B cell (primary cell): ENCODE measurements at regions not wholly inside any gene's neighbourhood (a gene's known extent, or its start where the extent isn't known, plus 50 kb on each side); places are given as distances from the start of the nearest gene placed in this dataset.

Experiments
- ATAC-seq: fragments of 200-7000 bp; cut with Tn5 transposase; one replicate; pipeline ENCODE4 v1.10.0; 2021; ENCODE audit warnings: low read depth, mild to moderate bottlenecking, moderate number of reproducible peaks, moderate library complexity
- CTCF ChIA-PET: fragments of 350-600 bp; sonication (Branson Sonifier 250); formaldehyde crosslinking; loops from one replicate; lab custom pipeline; 2021; ENCODE audit warnings: antibody characterized with exemption, inconsistent platforms; lab: Charles Lee
- POLR2A ChIA-PET: fragments of 350-600 bp; sonication (Branson Sonifier 250); formaldehyde crosslinking; loops from one replicate; lab custom pipeline; 2021; ENCODE audit warnings: antibody characterized with exemption; lab: Charles Lee
- DNase-seq: peaks from one replicate; pipeline ENCODE4 v3.0.0; 2013
- H2AFZ ChIP-seq: 2 replicates; pipeline ENCODE4 v1.6.1; 2012; ENCODE audit warnings: mild to moderate bottlenecking, low read depth, low read length; ENCODE audit not compliant: insufficient read depth, poor library complexity, severe bottlenecking
- H3K27ac ChIP-seq, 2 donors: 1 replicate in 1 of 2; 2 replicates in 1 of 2; pipeline ENCODE4 v1.5.1; 2012 to 2013; ENCODE audit warnings: low read length in 2 of 2, mild to moderate bottlenecking in 2 of 2, moderate library complexity in 1 of 2
- H3K27me3 ChIP-seq, 4 experiments: fragments of 200-600 bp in 1 of 4; sonication (generic) in 1 of 4; replicated peaks in 1 of 4; 1 replicate in 2 of 4; 2 replicates in 2 of 4; pipeline versions ENCODE4 v1.6.1 to v1.7.0; 2013 to 2016; ENCODE audit warnings: low read length in 3 of 4, mild to moderate bottlenecking in 2 of 4, mixed read lengths in 1 of 4, moderate library complexity in 1 of 4; ENCODE audit not compliant: insufficient read depth in 4 of 4, control insufficient read depth in 3 of 4; ENCODE audit errors: control extremely low read depth in 1 of 4
- H3K36me3 ChIP-seq, 2 experiments: replicated peaks in 1 of 2; 1 replicate in 1 of 2; 2 replicates in 1 of 2; pipeline versions ENCODE4 v1.6.1 to v1.7.1; 2013; ENCODE audit warnings: low read length in 1 of 2; ENCODE audit not compliant: insufficient read depth in 2 of 2, control insufficient read depth in 1 of 2; ENCODE audit errors: control extremely low read depth in 1 of 2, extremely low read depth in 1 of 2
- H3K4me1 ChIP-seq, 2 donors: fragments of 200-600 bp in 1 of 2; sonication (generic) in 1 of 2; 1 replicate in 1 of 2; 2 replicates in 1 of 2; pipeline versions ENCODE4 v1.5.1 to v1.6.1; 2013 to 2017; ENCODE audit warnings: low read length in 2 of 2; ENCODE audit not compliant: control insufficient read depth in 2 of 2, insufficient read depth in 2 of 2
- H3K4me2 ChIP-seq: replicated peaks from 2 replicates; pipeline ENCODE3; 2012; ENCODE audit warnings: mild to moderate bottlenecking, low read depth, low read length; ENCODE audit not compliant: poor library complexity, severe bottlenecking
- H3K4me3 ChIP-seq, 5 experiments: fragments of 200-600 bp in 1 of 5; sonication (generic) in 1 of 5; 1 replicate in 3 of 5; 2 replicates in 2 of 5; pipeline versions ENCODE4 v1.5.1 to v1.7.0; 2011 to 2016; ENCODE audit warnings: low read length in 4 of 5, mild to moderate bottlenecking in 4 of 5, low read depth in 2 of 5, control low read depth in 1 of 5, moderate library complexity in 1 of 5; ENCODE audit not compliant: insufficient read depth in 1 of 5; ENCODE audit errors: control extremely low read depth in 1 of 5, extremely low read depth in 1 of 5
- H3K79me2 ChIP-seq: fragments of 200-600 bp; sonication (generic); one replicate; pipeline ENCODE4 v1.6.0; 2016; ENCODE audit warnings: low read length; ENCODE audit not compliant: control insufficient read depth, insufficient read depth
- H3K9ac ChIP-seq: fragments of 200-600 bp; sonication (generic); 2 replicates; pipeline ENCODE4 v1.6.1; 2017; ENCODE audit warnings: mild to moderate bottlenecking, low read length, moderate library complexity
- H3K9me3 ChIP-seq, 3 donors: one replicate each; pipeline versions ENCODE4 v1.6.1 to v1.7.1; 2013; ENCODE audit warnings: low read length in 2 of 3; ENCODE audit not compliant: control insufficient read depth in 2 of 3, insufficient read depth in 1 of 3; ENCODE audit errors: control extremely low read depth in 1 of 3
- H4K20me1 ChIP-seq: 2 replicates; pipeline ENCODE4 v1.6.0; 2012; ENCODE audit warnings: mild to moderate bottlenecking, low read length; ENCODE audit not compliant: insufficient read depth, control insufficient read depth, poor library complexity, severe bottlenecking
- H3K27ac Mint-ChIP-seq: one replicate; pipeline ENCODE4 v1.8.0; 2021; ENCODE audit warnings: mixed read lengths
- H3K27me3 Mint-ChIP-seq: one replicate; pipeline ENCODE4 v1.8.0; 2021; ENCODE audit warnings: mixed read lengths
- H3K4me1 Mint-ChIP-seq: one replicate; pipeline ENCODE4 v1.8.0; 2021; ENCODE audit warnings: mixed read lengths
- H3K4me3 Mint-ChIP-seq: one replicate; pipeline ENCODE4 v1.8.0; 2021; ENCODE audit warnings: mixed read lengths
- H3K9me3 Mint-ChIP-seq: one replicate; pipeline ENCODE4 v1.8.0; 2022; ENCODE audit warnings: mixed read lengths; ENCODE audit not compliant: insufficient read depth
- EZH2 ChIP-seq: IDR thresholded peaks from 2 replicates; pipeline ENCODE4 v1.6.1; 2012; ENCODE audit warnings: borderline replicate concordance, low read depth, mild to moderate bottlenecking, moderate library complexity, low read length; ENCODE audit not compliant: insufficient read depth, poor library complexity, severe bottlenecking
- WGBS: methylation state at CpG from one replicate; pipeline ENCODE4 v1.1.5; 2013; ENCODE audit warnings: missing lambda C conversion rate; ENCODE audit not compliant: insufficient coverage; 5-methylcytosine and 5-hydroxymethylcytosine counted together
- intact Hi-C: fragments of 100-400 bp; cut with micrococcal nuclease; formaldehyde crosslinking; loops from one replicate; pipeline ENCODE4 v1.10.0; 2022
- TF ChIP-seq, protein P1 (sequence below): fragments of 200-600 bp; IDR thresholded peaks from one replicate; pipeline ENCODE4 v1.8.0; 2022; ENCODE audit warnings: antibody characterized with exemption, mild to moderate bottlenecking

GRCh38 chr1:30260318-30260717 lies 463.1 kb downstream of the MATN1 start:
- no peaks in the 10 kb centered on the region for H4K20me1 ChIP-seq
- peaks cover 21% of the 10 kb centered on the region for H3K27me3 Mint-ChIP-seq
- H3K4me3 ChIP-seq: no peak overlapping the region
- intact Hi-C loops: no loop called here
- H3K36me3 ChIP-seq: no peaks in the 10 kb centered on the region
- H2AFZ ChIP-seq: no peak overlapping the region
- ChIA-PET CTCF (no interaction called here), POLR2A (no interaction called here)
- H3K4me2 ChIP-seq: no peak overlapping the region
- no peaks in the 10 kb centered on the region for H3K4me1 Mint-ChIP-seq
- H3K9me3 ChIP-seq: no peaks in the 10 kb centered on the region
- no peak overlapping the region for H3K4me3 Mint-ChIP-seq
- TF ChIP-seq, protein P1, sequence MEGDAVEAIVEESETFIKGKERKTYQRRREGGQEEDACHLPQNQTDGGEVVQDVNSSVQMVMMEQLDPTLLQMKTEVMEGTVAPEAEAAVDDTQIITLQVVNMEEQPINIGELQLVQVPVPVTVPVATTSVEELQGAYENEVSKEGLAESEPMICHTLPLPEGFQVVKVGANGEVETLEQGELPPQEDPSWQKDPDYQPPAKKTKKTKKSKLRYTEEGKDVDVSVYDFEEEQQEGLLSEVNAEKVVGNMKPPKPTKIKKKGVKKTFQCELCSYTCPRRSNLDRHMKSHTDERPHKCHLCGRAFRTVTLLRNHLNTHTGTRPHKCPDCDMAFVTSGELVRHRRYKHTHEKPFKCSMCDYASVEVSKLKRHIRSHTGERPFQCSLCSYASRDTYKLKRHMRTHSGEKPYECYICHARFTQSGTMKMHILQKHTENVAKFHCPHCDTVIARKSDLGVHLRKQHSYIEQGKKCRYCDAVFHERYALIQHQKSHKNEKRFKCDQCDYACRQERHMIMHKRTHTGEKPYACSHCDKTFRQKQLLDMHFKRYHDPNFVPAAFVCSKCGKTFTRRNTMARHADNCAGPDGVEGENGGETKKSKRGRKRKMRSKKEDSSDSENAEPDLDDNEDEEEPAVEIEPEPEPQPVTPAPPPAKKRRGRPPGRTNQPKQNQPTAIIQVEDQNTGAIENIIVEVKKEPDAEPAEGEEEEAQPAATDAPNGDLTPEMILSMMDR: no peak
- TF ChIP-seq EZH2: no peak
- H3K27me3 ChIP-seq: peaks cover 0 to 7% (median 0%) of the 10 kb centered on the region in 4 experiments
- ATAC-seq: no peak
- whole genome bisulfite sequencing: 82% methylated on average over 3 of the region's 3 CpGs
- H3K27ac Mint-ChIP-seq: no peak overlapping the region
- H3K4me1 ChIP-seq: no peaks in the 10 kb centered on the region
- H3K27ac ChIP-seq: no peak overlapping the region
- H3K79me2 ChIP-seq: no peaks in the 10 kb centered on the region
- H3K9ac ChIP-seq: no peak overlapping the region
- no peak for DNase-seq
- no peaks in the 10 kb centered on the region for H3K9me3 Mint-ChIP-seq

GRCh38 chr1:30259631-30260030 lies 463.8 kb downstream of the MATN1 start:
- Mint-ChIP-seq H3K9me3 (no peaks in the 10 kb centered on the region), H3K27ac (no peak overlapping the region), H3K4me1 (no peaks in the 10 kb centered on the region), H3K27me3 (peaks cover 21% of the 10 kb centered on the region), H3K4me3 (no peak overlapping the region)
- intact Hi-C loops: no loop called here
- Histone ChIP-seq H3K4me1 (no peaks in the 10 kb centered on the region), H3K27me3 (peaks cover 0 to 7% (median 0%) of the 10 kb centered on the region in 4 experiments), H2AFZ (no peak overlapping the region), H3K4me3 (no peak overlapping the region), H3K79me2 (no peaks in the 10 kb centered on the region), H4K20me1 (no peaks in the 10 kb centered on the region), H3K27ac (no peak overlapping the region), H3K4me2 (no peak overlapping the region), H3K36me3 (no peaks in the 10 kb centered on the region), H3K9me3 (no peaks in the 10 kb centered on the region), H3K9ac (no peak overlapping the region)
- POLR2A ChIA-PET: no interaction called here
- CTCF ChIA-PET: no interaction called here
- ATAC-seq (no peak), DNase-seq (no peak)
- TF ChIP-seq EZH2: no peak
- TF ChIP-seq, protein P1: no peak
- WGBS: 64% methylated on average over 8 of the region's 9 CpGs
